Nephron progenitor cell (in vitro differentiated cells): ENCODE measurements at regions not wholly inside any gene's neighbourhood (a gene's known extent, or its start where the extent isn't known, plus 50 kb on each side); places are given as distances from the start of the nearest gene placed in this dataset.
"Not testable (repeated sequence)": the region's sequence is repeated elsewhere in the genome, so short reads cannot be mapped to it uniquely, and the experiment has no call there.

Source experiments
- DNase-seq: peaks from one replicate; pipeline ENCODE4 v3.0.0; 2021
- H3K27ac Mint-ChIP-seq: 2 replicates; pipeline ENCODE4 v1.8.0; 2021; ENCODE audit warnings: mild to moderate bottlenecking, moderate library complexity, mixed read lengths
- H3K27me3 Mint-ChIP-seq: 2 replicates; pipeline ENCODE4 v1.8.0; 2021; ENCODE audit warnings: mild to moderate bottlenecking, low read depth, mixed read lengths; ENCODE audit not compliant: poor library complexity
- H3K36me3 Mint-ChIP-seq: 2 replicates; pipeline ENCODE4 v1.8.0; 2021; ENCODE audit warnings: low read depth, mixed read lengths
- H3K4me1 Mint-ChIP-seq: 2 replicates; pipeline ENCODE4 v1.8.0; 2021; ENCODE audit warnings: mixed read lengths
- H3K4me3 Mint-ChIP-seq: 2 replicates; pipeline ENCODE4 v1.8.0; 2021; ENCODE audit warnings: mild to moderate bottlenecking, moderate library complexity, mixed read lengths
- H3K9me3 Mint-ChIP-seq: 2 replicates; pipeline ENCODE4 v1.8.0; 2021; ENCODE audit warnings: mild to moderate bottlenecking, moderate library complexity, mixed read lengths
- CTCF ChIP-seq: fragments of 200-600 bp; sonication (generic); IDR thresholded peaks from 2 replicates; pipeline ENCODE4 v1.5.0; 2021; ENCODE audit warnings: antibody characterized with exemption

DNA sequence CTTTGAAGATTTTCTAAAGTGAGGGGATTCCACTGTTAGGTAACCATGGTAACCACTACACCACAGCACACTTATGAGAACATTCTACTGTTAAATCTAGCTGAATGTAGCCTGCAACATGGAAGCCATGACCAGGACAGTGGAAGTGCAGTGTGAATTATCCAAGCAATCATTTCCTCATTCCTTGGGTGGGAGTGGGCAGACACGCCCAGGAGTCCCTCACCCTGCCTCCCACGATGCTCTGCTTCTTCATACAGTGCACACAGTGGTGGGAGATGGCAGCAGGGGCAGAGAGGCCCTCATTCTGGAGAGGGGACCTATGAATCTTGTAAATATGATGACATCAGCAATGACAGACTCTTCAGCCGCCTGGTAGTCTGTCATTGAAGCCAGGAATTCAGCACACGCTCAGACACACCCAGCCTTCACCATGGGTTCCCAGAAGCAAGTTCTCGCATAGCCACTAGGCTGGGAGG, 70.1 kb upstream of the HOXC13 start:
- DNase-seq: no peak
- no peak for TF ChIP-seq CTCF
- peaks cover 45% of the 10 kb centered on the region for H3K27me3 Mint-ChIP-seq
- H3K36me3 Mint-ChIP-seq: no peaks in the 10 kb centered on the region
- no peaks in the 10 kb centered on the region for H3K9me3 Mint-ChIP-seq
- peaks cover 19% of the 10 kb centered on the region for H3K4me1 Mint-ChIP-seq
- no peak overlapping the region for H3K4me3 Mint-ChIP-seq
- no peak overlapping the region for H3K27ac Mint-ChIP-seq

DNA sequence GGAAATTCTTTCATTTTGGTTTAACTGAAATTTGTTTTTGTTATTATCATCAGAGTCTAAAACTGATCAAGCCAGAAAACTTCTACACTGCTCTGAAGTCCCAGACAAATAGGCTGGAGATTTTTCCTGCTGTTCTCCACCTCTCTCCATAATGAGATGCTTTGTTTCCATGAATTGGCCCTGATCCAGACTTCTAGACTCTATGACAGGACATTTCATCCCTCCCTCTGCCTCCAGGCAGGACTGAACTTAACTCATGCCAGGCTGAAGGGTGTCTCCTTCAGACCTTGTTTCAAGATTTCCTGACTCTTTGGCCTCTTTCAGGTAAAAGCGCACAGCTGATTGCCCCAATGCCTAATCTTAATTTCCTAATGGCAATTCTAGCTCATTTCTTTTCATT, 69.1 kb upstream of the HOXC13 start:
- no peak for TF ChIP-seq CTCF
- H3K27ac Mint-ChIP-seq: no peak overlapping the region
- H3K4me1 Mint-ChIP-seq: peaks cover 19% of the 10 kb centered on the region
- H3K9me3 Mint-ChIP-seq: no peaks in the 10 kb centered on the region
- H3K4me3 Mint-ChIP-seq: no peak overlapping the region
- no peaks in the 10 kb centered on the region for H3K36me3 Mint-ChIP-seq
- no peak for DNase-seq
- peaks cover 48% of the 10 kb centered on the region for H3K27me3 Mint-ChIP-seq

DNA sequence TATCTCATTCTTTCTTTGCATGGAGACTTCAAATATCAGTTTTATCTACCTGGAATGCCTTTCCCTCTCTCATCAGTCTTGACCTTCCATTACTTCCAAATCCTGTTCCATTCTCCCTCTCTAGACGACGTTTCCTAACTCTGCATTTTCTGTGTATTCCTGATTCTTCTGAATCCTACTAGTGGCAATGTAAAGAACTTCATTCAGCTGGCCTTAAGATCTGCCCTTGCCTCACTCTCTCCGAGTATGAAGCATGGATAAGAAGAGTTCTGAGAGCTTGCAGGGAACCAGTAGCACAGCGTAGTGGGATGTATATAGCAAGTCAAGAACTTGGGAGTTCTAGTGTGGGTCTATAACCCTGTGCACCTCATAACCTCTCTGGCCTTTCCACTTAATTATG, 68.5 kb upstream of the HOXC13 start:
- no peak overlapping the region for H3K27ac Mint-ChIP-seq
- TF ChIP-seq CTCF: no peak
- H3K9me3 Mint-ChIP-seq: no peaks in the 10 kb centered on the region
- peaks cover 19% of the 10 kb centered on the region for H3K4me1 Mint-ChIP-seq
- no peaks in the 10 kb centered on the region for H3K36me3 Mint-ChIP-seq
- H3K27me3 Mint-ChIP-seq: peaks cover 48% of the 10 kb centered on the region
- no peak for DNase-seq
- no peak overlapping the region for H3K4me3 Mint-ChIP-seq

DNA sequence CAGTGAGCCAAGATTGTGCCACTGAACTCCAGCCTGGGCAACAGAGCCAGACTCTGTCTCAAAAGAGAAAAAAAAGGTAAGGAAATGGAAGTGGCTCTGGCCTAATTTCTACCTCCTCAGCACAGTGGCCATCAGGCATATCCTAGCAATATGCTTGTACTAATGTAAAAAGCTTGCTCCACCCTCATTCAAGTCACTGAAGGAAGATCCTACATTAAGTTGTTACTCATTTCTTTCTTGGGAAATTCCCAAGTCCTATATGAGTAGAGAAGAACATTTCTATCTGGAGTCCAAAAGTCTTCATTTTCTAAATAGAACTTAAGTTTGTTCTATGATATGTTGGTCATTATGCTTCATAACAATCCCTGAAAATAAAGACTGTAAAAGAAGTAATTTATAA, 67.3 kb upstream of the HOXC13 start:
- Mint-ChIP-seq H3K27ac (no peak overlapping the region), H3K9me3 (no peaks in the 10 kb centered on the region), H3K4me3 (no peak overlapping the region), H3K27me3 (peaks cover 49% of the 10 kb centered on the region), H3K36me3 (no peaks in the 10 kb centered on the region), H3K4me1 (peaks cover 19% of the 10 kb centered on the region)
- no peak for DNase-seq
- no peak for TF ChIP-seq CTCF

GRCh38 chr12:53872367-53872766, 66.3 kb upstream of the HOXC13 start:
- H3K4me1 Mint-ChIP-seq: peaks cover 18% of the 10 kb centered on the region
- no peaks in the 10 kb centered on the region for H3K36me3 Mint-ChIP-seq
- no peak for DNase-seq
- no peak for TF ChIP-seq CTCF
- H3K27me3 Mint-ChIP-seq: peaks cover 58% of the 10 kb centered on the region
- H3K9me3 Mint-ChIP-seq: peaks cover 5% of the 10 kb centered on the region
- H3K4me3 Mint-ChIP-seq: no peak overlapping the region
- H3K27ac Mint-ChIP-seq: no peak overlapping the region

- Mint-ChIP-seq H3K27me3 (peaks cover 55% of the 10 kb centered on the region), H3K9me3 (peaks cover 30% of the 10 kb centered on the region)
- DNase-seq, H3K4me3 Mint-ChIP-seq, H3K36me3 Mint-ChIP-seq, H3K27ac Mint-ChIP-seq, H3K4me1 Mint-ChIP-seq: not testable (repeated sequence)
Measured at GRCh38 chr12:53877961-53878360, 60.7 kb upstream of the HOXC13 start.
